ENCODE measurements at regions not wholly inside any gene's neighbourhood (a gene's known extent, or its start where the extent isn't known, plus 50 kb on each side); places are given as distances from the start of the nearest gene placed in this dataset.
A peak's percentile ranks its signal among the peaks of the same experiment; 100 is the strongest.

DNA sequence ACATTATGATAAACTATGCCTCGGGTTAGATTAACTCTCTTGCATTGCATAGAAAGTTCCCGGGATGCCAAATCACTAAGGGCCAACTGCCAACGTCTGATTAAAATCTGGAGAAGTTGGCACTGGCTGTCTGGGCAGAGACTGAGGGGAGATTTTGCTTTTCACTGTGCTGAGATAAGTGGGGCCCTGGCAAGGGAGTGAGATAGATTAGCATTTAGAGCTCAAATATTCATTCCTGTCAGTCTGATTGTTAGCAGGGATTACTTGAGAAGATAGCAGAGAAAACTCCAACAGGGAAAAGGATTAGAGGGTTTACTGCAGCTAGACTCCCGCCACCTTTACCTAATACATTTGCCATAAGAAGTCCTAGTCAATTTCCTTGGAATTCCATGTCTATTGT lies 714.1 kb upstream of the CHRM3 start:
- no peaks in the 10 kb centered on the region for H3K27me3 Mint-ChIP-seq (ENCODE audit: low read depth)
- no peaks in the 10 kb centered on the region for H3K36me3 Mint-ChIP-seq
- H3K4me3 Mint-ChIP-seq: no peak overlapping the region
- DNase-seq (ENCODE audit: low spot score in 2 of 2, unreplicated experiment in 2 of 2): no peak
- H3K27ac Mint-ChIP-seq: peak overlapping the region; percentile 8
- peaks cover 26% of the 10 kb centered on the region for H3K4me1 Mint-ChIP-seq
- peaks cover 4% of the 10 kb centered on the region for H3K9me3 Mint-ChIP-seq
- TF ChIP-seq, protein P1, sequence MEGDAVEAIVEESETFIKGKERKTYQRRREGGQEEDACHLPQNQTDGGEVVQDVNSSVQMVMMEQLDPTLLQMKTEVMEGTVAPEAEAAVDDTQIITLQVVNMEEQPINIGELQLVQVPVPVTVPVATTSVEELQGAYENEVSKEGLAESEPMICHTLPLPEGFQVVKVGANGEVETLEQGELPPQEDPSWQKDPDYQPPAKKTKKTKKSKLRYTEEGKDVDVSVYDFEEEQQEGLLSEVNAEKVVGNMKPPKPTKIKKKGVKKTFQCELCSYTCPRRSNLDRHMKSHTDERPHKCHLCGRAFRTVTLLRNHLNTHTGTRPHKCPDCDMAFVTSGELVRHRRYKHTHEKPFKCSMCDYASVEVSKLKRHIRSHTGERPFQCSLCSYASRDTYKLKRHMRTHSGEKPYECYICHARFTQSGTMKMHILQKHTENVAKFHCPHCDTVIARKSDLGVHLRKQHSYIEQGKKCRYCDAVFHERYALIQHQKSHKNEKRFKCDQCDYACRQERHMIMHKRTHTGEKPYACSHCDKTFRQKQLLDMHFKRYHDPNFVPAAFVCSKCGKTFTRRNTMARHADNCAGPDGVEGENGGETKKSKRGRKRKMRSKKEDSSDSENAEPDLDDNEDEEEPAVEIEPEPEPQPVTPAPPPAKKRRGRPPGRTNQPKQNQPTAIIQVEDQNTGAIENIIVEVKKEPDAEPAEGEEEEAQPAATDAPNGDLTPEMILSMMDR (IDR thresholded peaks at IDR 0.05; ENCODE audit: unreplicated experiment): no peak

DNA sequence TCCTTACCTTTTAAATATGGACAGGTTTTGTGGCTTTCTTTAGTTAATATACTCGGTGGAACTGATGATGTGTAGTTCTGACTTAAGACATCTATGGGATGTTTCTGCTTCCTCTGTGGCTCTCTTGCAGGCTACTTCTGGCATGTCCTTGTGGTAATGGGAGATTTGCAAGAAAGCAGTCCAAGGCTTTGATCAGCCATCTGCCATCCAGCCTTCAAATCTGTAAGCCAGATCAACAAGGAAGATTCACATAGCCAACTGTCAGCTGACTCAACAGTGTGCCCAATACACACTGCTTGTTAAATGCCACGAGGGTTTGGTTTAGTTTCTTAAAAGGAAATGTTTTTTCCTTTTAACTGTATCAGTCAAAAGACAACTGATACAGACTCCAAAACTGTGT lies 722.2 kb upstream of the CHRM3 start:
- H3K27me3 Mint-ChIP-seq (ENCODE audit: low read depth): no peaks in the 10 kb centered on the region
- no peak for DNase-seq (ENCODE audit: low spot score in 2 of 2, unreplicated experiment in 2 of 2)
- TF ChIP-seq, protein P1 (IDR thresholded peaks at IDR 0.05; ENCODE audit: unreplicated experiment): no peak
- H3K4me1 Mint-ChIP-seq: peaks cover 6% of the 10 kb centered on the region
- H3K9me3 Mint-ChIP-seq: peaks cover 19% of the 10 kb centered on the region
- H3K27ac Mint-ChIP-seq: no peak overlapping the region
- H3K4me3 Mint-ChIP-seq: no peak overlapping the region
- no peaks in the 10 kb centered on the region for H3K36me3 Mint-ChIP-seq

DNA sequence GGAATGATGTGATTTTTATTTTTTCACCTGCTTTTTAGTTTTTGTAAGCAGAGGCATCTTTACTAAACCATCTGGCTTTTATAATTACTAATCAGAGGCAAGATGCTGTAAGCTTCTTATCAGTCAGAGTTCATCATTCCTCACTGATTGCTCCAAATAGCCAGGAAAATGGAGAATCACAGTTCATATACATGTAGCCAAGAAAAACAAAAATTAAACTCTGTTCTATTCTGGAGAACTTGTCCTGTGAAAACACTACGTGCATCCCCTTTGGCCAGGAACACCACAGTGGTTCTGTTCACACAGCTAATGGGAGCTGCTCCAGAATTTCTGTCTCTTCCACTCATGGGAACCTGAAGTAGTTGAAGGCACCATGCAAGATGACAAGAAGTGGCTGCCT lies 725.5 kb upstream of the CHRM3 start:
- H3K27ac Mint-ChIP-seq: peak overlapping the region; percentile 22
- TF ChIP-seq, protein P1 (IDR thresholded peaks at IDR 0.05; ENCODE audit: unreplicated experiment): no peak
- no peak for DNase-seq (ENCODE audit: low spot score in 2 of 2, unreplicated experiment in 2 of 2)
- no peaks in the 10 kb centered on the region for H3K36me3 Mint-ChIP-seq
- H3K4me1 Mint-ChIP-seq: peaks cover 9% of the 10 kb centered on the region
- peaks cover 5% of the 10 kb centered on the region for H3K9me3 Mint-ChIP-seq
- no peak overlapping the region for H3K4me3 Mint-ChIP-seq
- no peaks in the 10 kb centered on the region for H3K27me3 Mint-ChIP-seq (ENCODE audit: low read depth)

GRCh38 chr1:238658763-238659162 lies 727.6 kb upstream of the CHRM3 start:
- H3K36me3 Mint-ChIP-seq: no peaks in the 10 kb centered on the region
- TF ChIP-seq, protein P1 (IDR thresholded peaks at IDR 0.05; ENCODE audit: unreplicated experiment): no peak
- peak overlapping the region; percentile 70 for H3K27ac Mint-ChIP-seq
- H3K4me1 Mint-ChIP-seq: peaks cover 12% of the 10 kb centered on the region
- DNase-seq (ENCODE audit: low spot score in 2 of 2, unreplicated experiment in 2 of 2): no peak
- H3K4me3 Mint-ChIP-seq: no peak overlapping the region
- H3K27me3 Mint-ChIP-seq (ENCODE audit: low read depth): no peaks in the 10 kb centered on the region
- H3K9me3 Mint-ChIP-seq: peaks cover 5% of the 10 kb centered on the region

DNA sequence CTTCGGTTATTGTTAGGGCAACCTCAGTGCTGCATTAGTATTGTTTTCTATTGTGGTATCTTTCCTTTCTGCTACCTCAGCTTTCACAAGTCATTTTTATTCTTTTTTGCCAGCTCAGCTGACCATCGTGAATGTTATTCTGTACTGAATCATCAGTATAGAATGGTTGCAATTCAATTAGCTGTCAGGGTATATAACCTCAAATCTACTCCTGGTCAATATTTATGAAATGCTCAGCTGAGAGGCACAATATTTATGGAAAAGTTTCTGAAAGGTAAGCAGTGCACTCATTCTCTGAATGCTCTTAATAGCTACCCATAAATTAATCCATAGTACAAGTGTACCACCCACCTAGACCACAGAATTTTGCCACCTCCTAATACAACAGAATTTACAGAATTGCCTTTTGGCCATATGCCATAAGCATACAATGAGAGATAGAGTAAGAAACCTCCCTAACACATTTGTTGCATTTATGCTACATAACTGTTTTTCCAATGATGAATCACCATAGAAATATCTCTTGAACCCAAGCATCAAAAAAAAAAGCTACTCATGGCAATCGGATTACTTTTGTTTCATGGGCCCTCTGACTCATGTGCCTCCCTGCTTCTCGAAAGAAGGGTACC lies 732.6 kb upstream of the CHRM3 start:
- H3K27ac Mint-ChIP-seq: no peak overlapping the region
- H3K9me3 Mint-ChIP-seq: peaks cover 9% of the 10 kb centered on the region
- no peak overlapping the region for H3K4me3 Mint-ChIP-seq
- peaks cover 11% of the 10 kb centered on the region for H3K4me1 Mint-ChIP-seq
- no peak for DNase-seq (ENCODE audit: low spot score in 2 of 2, unreplicated experiment in 2 of 2)
- H3K36me3 Mint-ChIP-seq: no peaks in the 10 kb centered on the region
- H3K27me3 Mint-ChIP-seq (ENCODE audit: low read depth): no peaks in the 10 kb centered on the region
- TF ChIP-seq, protein P1 (IDR thresholded peaks at IDR 0.05; ENCODE audit: unreplicated experiment): no peak

All from mesothelial cell of epicardium (in vitro differentiated cells).